ENCODE measurements at regions not wholly inside any gene's neighbourhood (a gene's known extent, or its start where the extent isn't known, plus 50 kb on each side); places are given as distances from the start of the nearest gene placed in this dataset.

- peak; percentile 27 for DNase-seq
Measured at GRCh38 chr1:68291688-68292384, 59.5 kb upstream of the WLS start.

DNA sequence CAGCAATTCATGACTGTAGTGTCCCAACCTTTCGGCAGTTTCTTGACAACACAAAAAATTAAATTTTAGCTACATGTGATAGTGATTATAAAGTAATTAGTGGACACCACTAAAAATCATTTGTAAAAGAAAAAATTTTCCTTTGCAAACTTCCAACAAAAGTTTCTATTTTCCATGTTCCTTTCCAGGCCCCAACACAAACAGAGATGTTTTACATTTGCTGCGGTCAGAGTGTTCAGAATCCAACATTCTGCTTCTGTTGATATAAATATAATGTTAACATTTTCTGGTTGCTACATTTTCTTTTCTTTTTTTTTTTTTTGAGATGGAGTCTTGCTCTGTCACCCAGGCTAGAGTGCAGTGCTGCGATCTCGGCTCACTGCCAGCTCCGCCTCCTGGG lies 54.9 kb upstream of the WLS start:
- no peak for DNase-seq

DNA sequence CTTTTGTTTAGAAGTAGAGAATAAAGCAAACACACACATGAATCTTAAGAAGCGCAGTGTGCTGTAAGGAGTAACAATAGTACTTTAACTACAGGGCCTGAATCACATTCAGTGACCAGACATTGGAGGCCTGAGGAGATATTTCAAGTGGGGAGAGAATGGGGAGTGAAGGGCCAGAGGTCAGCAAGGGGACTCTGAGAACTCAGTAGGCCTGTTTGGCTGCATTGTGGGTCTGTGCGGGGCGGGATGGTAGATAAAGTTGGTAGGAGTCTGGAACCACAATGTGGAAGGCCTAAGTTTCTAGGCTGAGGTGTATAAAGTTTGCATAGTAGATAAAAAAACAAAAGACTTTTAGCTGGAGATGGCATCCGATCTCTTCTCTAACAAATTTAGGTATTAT lies 52.7 kb upstream of the WLS start:
- no peak for DNase-seq

DNA sequence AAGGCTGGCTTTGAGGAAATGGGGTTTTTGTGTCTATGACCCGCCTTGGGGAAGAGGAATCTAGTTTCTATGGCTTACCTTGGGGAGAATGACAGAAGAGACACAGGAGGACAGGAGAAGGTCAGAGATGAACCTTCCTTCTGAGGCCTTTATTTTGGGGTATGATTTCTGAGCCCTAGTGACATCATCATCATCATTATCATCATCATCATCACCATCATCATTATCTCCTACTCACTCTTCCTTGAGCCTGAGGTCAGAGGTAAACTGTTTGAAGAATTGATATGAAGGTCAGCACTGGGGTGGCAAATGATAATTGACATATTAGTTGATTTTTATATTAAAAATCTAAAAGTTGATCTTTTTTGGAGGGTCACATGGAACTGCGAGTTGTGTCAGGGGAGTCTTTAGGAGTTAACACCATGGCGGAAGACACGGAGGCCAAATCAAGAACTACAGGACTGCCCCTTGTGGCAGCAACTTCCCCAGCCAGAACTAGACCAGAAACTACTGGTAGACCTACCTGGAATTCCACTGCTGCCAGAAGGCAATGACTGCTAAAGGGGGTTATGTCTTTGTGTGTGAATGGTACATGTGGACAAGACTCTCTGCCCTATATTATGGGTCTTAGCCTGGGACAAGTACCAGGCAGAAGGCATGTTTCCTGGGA lies 49.8 kb upstream of the WLS start:
- no peak for DNase-seq
